GM18505 (cell line): ENCODE measurements at regions not wholly inside any gene's neighbourhood (a gene's known extent, or its start where the extent isn't known, plus 50 kb on each side); places are given as distances from the start of the nearest gene placed in this dataset.

Experiments used
- ATAC-seq: cut with Tn5 transposase; IDR thresholded peaks from one replicate; pipeline ENCODE4 v1.9.1; 2021; ENCODE audit not compliant: unreplicated experiment
- POLR2A ChIP-seq: IDR thresholded peaks from 4 replicates; pipeline ENCODE4 v1.6.1; 2011; ENCODE audit warnings: borderline replicate concordance; ENCODE audit not compliant: insufficient read depth, insufficient read length; ENCODE audit errors: extremely low read depth

GRCh38 chr2:424306-425171 is 136.6 kb upstream of the ALKAL2 start:
- no peak for ATAC-seq
- no peak for TF ChIP-seq POLR2A

GRCh38 chr2:423479-423878 is 135.6 kb upstream of the ALKAL2 start:
- ATAC-seq = no peak

DNA sequence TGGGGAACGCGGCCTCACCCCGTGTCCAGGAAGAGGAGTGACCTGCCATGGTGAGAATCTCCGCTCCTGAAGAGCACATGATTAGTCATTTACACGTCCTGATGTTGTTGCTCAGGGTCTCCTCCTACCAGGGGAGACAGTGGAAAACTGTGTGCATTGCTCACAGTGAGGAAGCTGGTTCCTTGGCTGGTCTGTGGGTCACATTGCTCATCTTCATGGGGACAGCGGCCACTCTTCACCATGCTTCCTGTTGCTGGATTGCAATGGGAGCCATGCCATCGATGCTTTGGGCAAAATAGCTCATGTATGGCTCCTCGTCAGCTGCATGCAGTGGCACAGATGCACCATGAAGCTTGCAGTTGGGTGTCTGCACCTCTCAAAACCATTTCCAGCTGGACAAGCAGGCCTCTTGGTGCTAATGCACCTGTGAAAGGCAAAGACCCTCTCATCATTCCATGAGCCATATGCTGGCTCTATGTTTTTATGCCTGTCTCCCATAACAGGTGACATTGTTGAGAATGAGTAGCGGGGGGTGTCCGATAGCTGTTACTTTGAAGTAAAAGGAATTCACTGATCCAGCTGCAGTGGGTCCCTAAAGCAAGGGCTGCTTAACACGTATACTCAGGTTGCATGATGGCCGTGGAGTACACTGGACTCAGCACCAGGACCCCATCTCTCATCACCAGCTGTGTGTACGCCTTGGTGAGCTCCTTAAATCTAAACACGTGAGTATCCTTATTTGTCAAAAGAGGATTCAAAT is 135.0 kb upstream of the ALKAL2 start:
- no peak for ATAC-seq

More at GRCh38 chr2:423479-423878, 135.6 kb upstream of the ALKAL2 start:
- no peak for TF ChIP-seq POLR2A

GRCh38 chr2:421406-421805 is 133.5 kb upstream of the ALKAL2 start:
- ATAC-seq = no peak
- TF ChIP-seq POLR2A = no peak

More for the DNA sequence above, 135.0 kb upstream of the ALKAL2 start:
- TF ChIP-seq POLR2A = no peak

DNA sequence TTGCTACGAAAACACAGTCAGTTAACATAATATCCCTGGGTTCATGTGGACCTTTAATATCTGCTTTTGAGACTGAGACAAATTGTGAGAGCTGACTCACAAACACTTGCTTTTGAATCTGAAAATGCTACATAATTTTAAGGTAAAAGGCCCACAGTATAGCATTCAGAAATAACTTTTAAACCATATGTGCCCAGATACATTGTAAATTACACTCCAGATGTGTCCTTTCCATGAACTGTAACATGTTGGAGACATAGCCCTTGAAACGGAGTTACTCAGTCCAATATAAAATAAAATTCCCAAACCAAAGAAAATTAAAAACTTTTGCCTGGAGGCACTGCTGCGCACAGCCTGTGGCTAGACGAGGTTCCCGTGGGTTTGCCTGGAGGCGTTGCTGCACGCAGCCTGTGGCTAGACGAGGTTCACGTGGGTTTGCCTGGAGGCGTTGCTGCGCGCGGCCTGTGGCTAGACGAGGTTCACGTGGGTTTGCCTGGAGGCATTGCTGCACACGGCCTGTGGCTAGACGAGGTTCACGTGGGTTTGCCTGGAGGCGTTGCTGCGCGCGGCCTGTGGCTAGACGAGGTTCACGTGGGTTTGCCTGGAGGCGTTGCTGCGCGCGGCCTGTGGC is 131.9 kb upstream of the ALKAL2 start:
- ATAC-seq = no peak
- no peak for TF ChIP-seq POLR2A

- no peak for TF ChIP-seq POLR2A
- ATAC-seq = no peak
These were observed 129.8 kb upstream of the ALKAL2 start for GRCh38 chr2:417662-418061.

DNA sequence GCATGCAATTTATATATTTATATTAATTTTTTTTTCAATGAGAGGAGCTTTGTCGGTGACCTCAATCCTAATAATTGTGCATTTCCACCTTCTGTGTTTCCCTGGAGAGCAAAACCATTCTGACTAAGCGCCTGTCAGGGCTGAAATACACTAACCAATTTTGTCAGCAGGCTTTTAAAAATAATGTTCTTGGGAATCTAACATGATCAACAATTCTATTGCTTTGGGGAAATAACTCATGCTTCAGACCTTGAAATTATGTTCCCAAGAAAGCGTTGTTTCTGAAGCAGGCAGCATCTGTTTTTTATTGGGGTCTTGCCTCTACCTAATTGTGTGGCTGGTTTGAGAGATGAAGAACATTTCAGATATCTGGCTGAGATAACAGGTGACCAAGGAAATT is 129.1 kb upstream of the ALKAL2 start:
- no peak for ATAC-seq
- TF ChIP-seq POLR2A = no peak

DNA sequence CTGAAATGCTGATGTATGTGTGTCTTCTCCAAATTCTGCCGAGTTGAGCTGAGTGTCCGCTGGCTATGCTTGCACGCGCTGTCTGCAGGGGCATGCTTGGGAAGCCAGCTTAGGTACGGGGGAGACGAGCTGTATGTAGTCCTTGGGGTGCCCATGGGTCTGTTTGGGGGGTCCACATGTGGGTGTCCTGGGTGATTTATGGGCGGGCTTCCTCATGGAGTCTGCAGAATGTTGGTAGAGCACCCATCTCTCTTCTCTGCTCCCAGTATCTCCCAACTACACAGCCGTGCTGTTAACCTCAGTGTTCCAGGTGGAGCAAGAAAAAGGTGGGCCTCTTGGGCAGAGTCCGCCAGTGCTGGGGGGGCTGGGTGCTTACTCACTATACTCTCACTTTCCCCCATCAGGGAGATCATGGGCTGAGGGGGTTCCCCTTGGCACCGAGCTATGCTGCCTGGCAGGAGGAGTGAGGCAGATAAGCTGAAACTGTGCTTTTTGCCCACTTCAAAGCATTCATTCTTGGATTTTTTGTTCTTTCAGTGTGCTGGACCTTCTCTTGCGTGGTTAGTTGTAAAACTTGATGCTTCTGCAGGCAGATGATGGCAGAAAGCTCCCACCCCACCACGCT is 128.2 kb upstream of the ALKAL2 start:
- ATAC-seq = no peak
- no peak for TF ChIP-seq POLR2A

- ATAC-seq = no peak
- TF ChIP-seq POLR2A = no peak
These were observed 121.6 kb upstream of the ALKAL2 start for GRCh38 chr2:409523-409922.

- ATAC-seq = no peak
- no peak for TF ChIP-seq POLR2A
These were observed 119.7 kb upstream of the ALKAL2 start for GRCh38 chr2:407630-408029.

DNA sequence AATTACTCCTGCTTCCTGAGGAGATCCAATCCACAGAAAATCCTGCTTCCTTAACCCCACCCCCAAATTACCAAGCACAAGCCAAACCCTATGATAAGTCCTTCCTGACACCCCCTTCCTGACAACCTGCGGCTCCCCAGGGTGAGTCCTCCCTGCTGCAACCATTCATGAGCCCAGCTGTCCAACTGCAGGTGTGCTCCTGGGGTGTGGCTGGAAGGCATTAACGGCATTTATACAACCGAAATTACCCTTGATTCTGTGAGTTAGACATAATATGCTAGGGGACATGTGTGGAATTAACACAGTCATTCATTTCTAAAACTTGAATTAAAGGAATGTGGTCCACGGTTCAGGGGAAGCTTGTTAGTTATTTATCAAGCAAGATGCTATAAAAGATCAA is 119.0 kb upstream of the ALKAL2 start:
- TF ChIP-seq POLR2A = no peak
- ATAC-seq = no peak

DNA sequence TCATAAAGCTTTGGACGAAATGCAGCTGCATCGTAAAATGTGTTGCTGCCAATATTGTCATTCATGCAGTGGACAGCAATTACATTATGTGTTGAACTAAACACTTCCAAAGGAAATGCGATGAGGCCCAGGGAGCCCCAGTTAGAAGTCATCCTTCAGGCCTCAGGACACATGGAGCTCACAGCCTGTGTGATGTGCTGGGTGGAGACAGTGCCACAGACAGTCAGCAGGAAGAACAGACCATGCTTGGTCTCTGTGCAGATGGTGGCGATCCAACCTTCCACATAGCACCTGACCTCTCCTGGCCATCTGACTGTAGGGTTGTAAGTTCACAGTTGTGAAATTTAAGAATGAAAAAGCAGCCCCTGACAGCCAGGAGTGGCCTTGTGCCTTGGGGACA is 118.3 kb upstream of the ALKAL2 start:
- no peak for TF ChIP-seq POLR2A
- no peak for ATAC-seq

- TF ChIP-seq POLR2A = no peak
These were observed 116.7 kb upstream of the ALKAL2 start for GRCh38 chr2:404581-404980.

GRCh38 chr2:403682-404081 is 115.8 kb upstream of the ALKAL2 start:
- ATAC-seq = no peak
- no peak for TF ChIP-seq POLR2A

More at GRCh38 chr2:404581-404980, 116.7 kb upstream of the ALKAL2 start:
- ATAC-seq = no peak

DNA sequence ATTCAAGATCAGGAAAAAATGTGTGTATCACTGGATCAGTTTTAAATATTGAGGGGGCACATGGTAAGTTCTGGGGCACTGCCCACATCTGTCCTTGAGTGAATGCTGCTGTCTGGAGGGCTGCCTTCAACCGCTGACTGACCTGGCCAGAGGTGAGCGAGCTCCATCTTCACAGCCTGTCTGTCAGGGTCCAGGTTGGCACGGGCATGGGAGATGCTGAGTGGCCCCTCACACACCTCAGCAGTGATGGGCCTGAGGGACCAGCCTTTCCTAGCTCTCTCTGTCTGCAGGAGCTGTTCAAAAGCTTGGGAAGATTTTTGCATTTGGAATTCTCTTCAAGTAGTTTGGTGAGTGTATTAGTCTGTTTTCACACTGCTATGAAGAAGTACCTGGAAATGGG is 114.8 kb upstream of the ALKAL2 start:
- no peak for TF ChIP-seq POLR2A
- ATAC-seq = no peak
